ENCODE measurements at regions not wholly inside any gene's neighbourhood (a gene's known extent, or its start where the extent isn't known, plus 50 kb on each side); places are given as distances from the start of the nearest gene placed in this dataset.

GRCh38 chr3:194777729-194778128 lies 92.0 kb downstream of the FAM43A start:
- Histone ChIP-seq H3K9me3 (ENCODE audit: insufficient read depth, low read length) (no peaks in the 10 kb centered on the region), H3K9ac (ENCODE audit: low read length) (no peak overlapping the region), H3K9me2 (replicated peaks; ENCODE audit: insufficient read depth, low read length) (no peaks in the 10 kb centered on the region), H3K27me3 (ENCODE audit: low read length) (no peaks in the 10 kb centered on the region), H3K4me3 (ENCODE audit: insufficient read depth, low read length, poor library complexity, severe bottlenecking) (no peak overlapping the region), H3F3A (ENCODE audit: insufficient read depth) (no peaks in the 10 kb centered on the region), H3K4me2 (ENCODE audit: low read depth, low read length, poor library complexity, severe bottlenecking) (no peak overlapping the region), H3K36me3 (ENCODE audit: low read length) (no peaks in the 10 kb centered on the region), H3K79me2 (ENCODE audit: insufficient read depth, low read length) (no peaks in the 10 kb centered on the region), H4K20me1 (ENCODE audit: low read depth, low read length) (no peaks in the 10 kb centered on the region), H2AFZ (ENCODE audit: low read depth, low read length, severe bottlenecking) (no peak overlapping the region), H3K27ac (ENCODE audit: low read depth, low read length) (no peak overlapping the region)
- TF ChIP-seq, protein P1, sequence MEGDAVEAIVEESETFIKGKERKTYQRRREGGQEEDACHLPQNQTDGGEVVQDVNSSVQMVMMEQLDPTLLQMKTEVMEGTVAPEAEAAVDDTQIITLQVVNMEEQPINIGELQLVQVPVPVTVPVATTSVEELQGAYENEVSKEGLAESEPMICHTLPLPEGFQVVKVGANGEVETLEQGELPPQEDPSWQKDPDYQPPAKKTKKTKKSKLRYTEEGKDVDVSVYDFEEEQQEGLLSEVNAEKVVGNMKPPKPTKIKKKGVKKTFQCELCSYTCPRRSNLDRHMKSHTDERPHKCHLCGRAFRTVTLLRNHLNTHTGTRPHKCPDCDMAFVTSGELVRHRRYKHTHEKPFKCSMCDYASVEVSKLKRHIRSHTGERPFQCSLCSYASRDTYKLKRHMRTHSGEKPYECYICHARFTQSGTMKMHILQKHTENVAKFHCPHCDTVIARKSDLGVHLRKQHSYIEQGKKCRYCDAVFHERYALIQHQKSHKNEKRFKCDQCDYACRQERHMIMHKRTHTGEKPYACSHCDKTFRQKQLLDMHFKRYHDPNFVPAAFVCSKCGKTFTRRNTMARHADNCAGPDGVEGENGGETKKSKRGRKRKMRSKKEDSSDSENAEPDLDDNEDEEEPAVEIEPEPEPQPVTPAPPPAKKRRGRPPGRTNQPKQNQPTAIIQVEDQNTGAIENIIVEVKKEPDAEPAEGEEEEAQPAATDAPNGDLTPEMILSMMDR (IDR thresholded peaks at IDR 0.05; ENCODE audit: insufficient read depth, low read length, poor library complexity, severe bottlenecking): no peak
- no peak for TF ChIP-seq EZH2phosphoT487 (conservative IDR thresholded peaks at IDR 0.05; ENCODE audit: low read length)

GRCh38 chr3:194779729-194780224 lies 94.1 kb downstream of the FAM43A start:
- Histone ChIP-seq H3F3A (ENCODE audit: insufficient read depth) (no peaks in the 10 kb centered on the region), H3K9me3 (ENCODE audit: insufficient read depth, low read length) (no peaks in the 10 kb centered on the region), H3K79me2 (ENCODE audit: insufficient read depth, low read length) (no peaks in the 10 kb centered on the region), H3K4me2 (ENCODE audit: low read depth, low read length, poor library complexity, severe bottlenecking) (no peak overlapping the region), H3K4me3 (ENCODE audit: insufficient read depth, low read length, poor library complexity, severe bottlenecking) (no peak overlapping the region), H2AFZ (ENCODE audit: low read depth, low read length, severe bottlenecking) (no peak overlapping the region), H3K27me3 (ENCODE audit: low read length) (no peaks in the 10 kb centered on the region), H3K9ac (ENCODE audit: low read length) (no peak overlapping the region), H3K27ac (ENCODE audit: low read depth, low read length) (no peak overlapping the region), H4K20me1 (ENCODE audit: low read depth, low read length) (no peaks in the 10 kb centered on the region), H3K9me2 (replicated peaks; ENCODE audit: insufficient read depth, low read length) (no peaks in the 10 kb centered on the region), H3K36me3 (ENCODE audit: low read length) (no peaks in the 10 kb centered on the region)
- TF ChIP-seq EZH2phosphoT487 (conservative IDR thresholded peaks at IDR 0.05; ENCODE audit: low read length): no peak
- TF ChIP-seq, protein P1 (IDR thresholded peaks at IDR 0.05; ENCODE audit: insufficient read depth, low read length, poor library complexity, severe bottlenecking): no peak

GRCh38 chr3:194780706-194781105 lies 95.0 kb downstream of the FAM43A start:
- Histone ChIP-seq H3K9me3 (ENCODE audit: insufficient read depth, low read length) (no peaks in the 10 kb centered on the region), H3K9ac (ENCODE audit: low read length) (no peak overlapping the region), H3K4me3 (ENCODE audit: insufficient read depth, low read length, poor library complexity, severe bottlenecking) (no peak overlapping the region), H3K4me2 (ENCODE audit: low read depth, low read length, poor library complexity, severe bottlenecking) (no peak overlapping the region), H3K27me3 (ENCODE audit: low read length) (no peaks in the 10 kb centered on the region), H3K27ac (ENCODE audit: low read depth, low read length) (no peak overlapping the region), H3F3A (ENCODE audit: insufficient read depth) (no peaks in the 10 kb centered on the region), H3K36me3 (ENCODE audit: low read length) (no peaks in the 10 kb centered on the region), H2AFZ (ENCODE audit: low read depth, low read length, severe bottlenecking) (no peak overlapping the region), H3K9me2 (replicated peaks; ENCODE audit: insufficient read depth, low read length) (no peaks in the 10 kb centered on the region), H4K20me1 (ENCODE audit: low read depth, low read length) (no peaks in the 10 kb centered on the region), H3K79me2 (ENCODE audit: insufficient read depth, low read length) (no peaks in the 10 kb centered on the region)
- no peak for TF ChIP-seq EZH2phosphoT487 (conservative IDR thresholded peaks at IDR 0.05; ENCODE audit: low read length)
- TF ChIP-seq, protein P1 (IDR thresholded peaks at IDR 0.05; ENCODE audit: insufficient read depth, low read length, poor library complexity, severe bottlenecking): no peak

Measured in SU-DHL-6 (cell line).